AG10803 (cell line): ENCODE measurements at regions not wholly inside any gene's neighbourhood (a gene's known extent, or its start where the extent isn't known, plus 50 kb on each side); places are given as distances from the start of the nearest gene placed in this dataset.

Experiments
- DNase-seq: peaks from one replicate; pipeline ENCODE4 v3.0.0; 2010; ENCODE audit warnings: low read depth
- H3K4me3 ChIP-seq: 2 replicates; pipeline ENCODE4 v1.5.1; 2011; ENCODE audit warnings: mild to moderate bottlenecking, low read length, control low read depth
- CTCF ChIP-seq: conservative IDR thresholded peaks from 2 replicates; pipeline ENCODE4 v1.5.1; 2011; ENCODE audit warnings: mild to moderate bottlenecking, low read length, control low read depth, inconsistent platforms

DNA sequence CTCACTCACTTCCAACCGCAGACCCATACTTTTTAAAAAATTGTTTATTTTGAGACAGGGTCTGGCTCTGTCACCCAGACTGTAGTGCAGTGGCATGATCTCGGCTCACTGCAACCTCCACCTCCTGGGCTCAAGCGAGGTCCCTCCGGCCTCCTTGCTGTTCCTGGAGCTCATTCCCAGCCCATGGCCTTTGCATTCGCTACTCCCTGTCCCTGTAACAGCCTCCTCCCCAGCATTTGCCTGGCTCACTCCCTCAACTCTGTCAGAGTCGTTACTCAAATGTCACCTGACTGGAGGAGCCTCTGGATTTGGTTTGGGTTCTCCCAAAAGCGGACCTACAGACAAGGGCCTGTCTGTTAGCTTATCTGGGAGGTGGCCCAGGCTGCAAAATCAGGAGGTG is 432.6 kb upstream of the PROK2 start:
- DNase-seq = no peak
- TF ChIP-seq CTCF = no peak
- no peak overlapping the region for H3K4me3 ChIP-seq

DNA sequence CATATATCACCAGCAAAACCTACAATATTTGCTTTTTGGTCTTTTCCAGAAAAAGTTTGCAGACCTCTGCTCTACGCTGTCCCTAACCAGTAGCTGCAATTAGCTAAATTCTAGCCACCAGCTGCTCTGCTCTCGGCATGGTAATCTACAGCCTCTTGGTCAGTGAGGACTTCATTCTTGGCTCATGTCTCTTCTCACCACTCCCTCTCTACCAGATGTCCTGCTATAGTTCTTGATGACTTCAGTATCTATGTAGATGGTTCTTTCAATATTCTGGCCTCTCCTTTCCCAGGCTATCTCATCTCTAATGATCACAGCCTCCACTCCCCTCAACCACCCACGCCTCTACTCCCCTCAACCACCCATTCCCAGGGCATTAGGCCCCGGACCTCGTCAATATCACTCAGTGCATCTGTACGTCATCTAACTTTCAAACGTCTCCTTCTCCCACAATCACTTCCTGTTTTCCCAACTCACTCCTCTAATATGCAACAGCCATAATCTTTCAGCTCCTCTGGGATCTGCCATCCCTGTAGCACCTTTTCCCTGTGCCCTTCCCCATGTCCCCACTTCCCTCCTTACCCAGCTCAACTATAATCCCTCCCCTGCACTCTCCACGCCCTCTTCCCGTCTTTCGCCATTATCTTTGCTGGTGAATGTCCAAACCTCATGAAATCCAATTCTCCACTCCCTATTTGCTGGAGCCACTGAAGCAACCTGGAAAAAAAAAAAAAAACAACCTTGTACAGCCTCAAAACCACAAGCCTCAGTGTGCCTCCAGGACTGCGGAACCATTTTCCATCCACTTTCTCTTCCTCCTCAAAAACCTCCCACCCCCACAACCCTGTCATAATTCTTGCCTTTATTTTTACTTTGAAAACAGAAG is 429.4 kb upstream of the PROK2 start:
- DNase-seq = peak; percentile 25
- no peak overlapping the region for H3K4me3 ChIP-seq
- TF ChIP-seq CTCF = no peak

GRCh38 chr3:72213296-72214065 is 428.5 kb upstream of the PROK2 start:
- TF ChIP-seq CTCF = no peak
- no peak overlapping the region for H3K4me3 ChIP-seq
- DNase-seq = no peak

- DNase-seq = no peak
- H3K4me3 ChIP-seq = no peak overlapping the region
- TF ChIP-seq CTCF = no peak
These were observed 427.4 kb upstream of the PROK2 start for GRCh38 chr3:72212396-72212795.

DNA sequence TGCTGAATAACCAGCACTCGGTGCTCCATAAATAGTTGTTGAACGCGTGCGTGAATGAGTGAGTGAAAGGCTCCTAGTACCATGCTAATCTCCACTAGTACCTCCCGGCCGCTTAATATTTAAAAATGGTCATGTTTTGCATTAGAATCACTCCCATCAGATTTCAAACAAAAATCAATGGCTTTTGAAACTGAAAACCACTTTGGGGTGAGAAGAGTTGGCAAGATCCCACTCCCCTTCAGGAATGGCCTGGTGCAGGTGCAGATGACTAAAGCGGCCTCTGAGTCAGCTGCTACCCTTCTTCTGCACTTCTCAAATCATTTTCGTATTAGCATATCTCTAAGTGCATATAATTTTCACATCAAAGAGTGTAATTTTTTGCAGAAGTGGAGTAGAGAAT is 425.3 kb upstream of the PROK2 start:
- TF ChIP-seq CTCF = no peak
- DNase-seq = no peak

GRCh38 chr3:72205297-72205826 is 420.4 kb upstream of the PROK2 start:
- no peak overlapping the region for H3K4me3 ChIP-seq
- no peak for DNase-seq
- no peak for TF ChIP-seq CTCF

More for the DNA sequence above, 425.3 kb upstream of the PROK2 start:
- no peak overlapping the region for H3K4me3 ChIP-seq
